ENCODE measurements at regions not wholly inside any gene's neighbourhood (a gene's known extent, or its start where the extent isn't known, plus 50 kb on each side); places are given as distances from the start of the nearest gene placed in this dataset.

GRCh38 chr14:87628129-87628528 lies 364.9 kb downstream of the GALC start:
- TF ChIP-seq POLR2A (IDR thresholded peaks at IDR 0.05) (no peak), CTCF (IDR thresholded peaks at IDR 0.05) (no peak)

Measured in body of pancreas (tissue), 4 donors.